HG03064 (cell line): ENCODE measurements at regions not wholly inside any gene's neighbourhood (a gene's known extent, or its start where the extent isn't known, plus 50 kb on each side); places are given as distances from the start of the nearest gene placed in this dataset.
A peak's percentile ranks its signal among the peaks of the same experiment; 100 is the strongest.

ENCODE experiments used
- ATAC-seq: cut with Tn5 transposase; IDR thresholded peaks from one replicate; pipeline ENCODE4 v1.9.1; 2021; ENCODE audit warnings: low read depth; ENCODE audit not compliant: unreplicated experiment

- no peak for ATAC-seq
Observed at GRCh38 chr3:102269406-102269805, 165.4 kb upstream of the ZPLD1 start.

GRCh38 chr3:102290241-102290640, 144.6 kb upstream of the ZPLD1 start:
- no peak for ATAC-seq

- no peak for ATAC-seq
Observed at GRCh38 chr3:102295756-102296155, 139.1 kb upstream of the ZPLD1 start.

GRCh38 chr3:102297072-102297658, 137.7 kb upstream of the ZPLD1 start:
- no peak for ATAC-seq

- ATAC-seq = peak; percentile 61
Observed at GRCh38 chr3:102299125-102299877, 135.5 kb upstream of the ZPLD1 start.

- no peak for ATAC-seq
Observed at GRCh38 chr3:102301155-102301880, 133.5 kb upstream of the ZPLD1 start.

- ATAC-seq = no peak
Observed at GRCh38 chr3:102302020-102302419, 132.8 kb upstream of the ZPLD1 start.

- ATAC-seq = no peak
Observed at GRCh38 chr3:102304550-102304949, 130.3 kb upstream of the ZPLD1 start.

- ATAC-seq = no peak
Observed at GRCh38 chr3:102307442-102307841, 127.4 kb upstream of the ZPLD1 start.

GRCh38 chr3:102329066-102329465, 105.7 kb upstream of the ZPLD1 start:
- ATAC-seq = no peak

GRCh38 chr3:102329561-102329960, 105.3 kb upstream of the ZPLD1 start:
- ATAC-seq = no peak

- no peak for ATAC-seq
Observed at GRCh38 chr3:102332205-102332604, 102.6 kb upstream of the ZPLD1 start.

- ATAC-seq = no peak
Observed at GRCh38 chr3:102332934-102333333, 101.9 kb upstream of the ZPLD1 start.

GRCh38 chr3:102336130-102336529, 98.7 kb upstream of the ZPLD1 start:
- ATAC-seq = no peak

- no peak for ATAC-seq
Observed at GRCh38 chr3:102339671-102340070, 95.1 kb upstream of the ZPLD1 start.

- no peak for ATAC-seq
Observed at GRCh38 chr3:102346897-102347296, 87.9 kb upstream of the ZPLD1 start.

GRCh38 chr3:102348904-102349303, 85.9 kb upstream of the ZPLD1 start:
- no peak for ATAC-seq

GRCh38 chr3:102353148-102353547, 81.7 kb upstream of the ZPLD1 start:
- ATAC-seq = no peak

- ATAC-seq = no peak
Observed at GRCh38 chr3:102353805-102354204, 81.0 kb upstream of the ZPLD1 start.

GRCh38 chr3:102354818-102355515, 79.8 kb upstream of the ZPLD1 start:
- no peak for ATAC-seq

- ATAC-seq = no peak
Observed at GRCh38 chr3:102356506-102356905, 78.3 kb upstream of the ZPLD1 start.
